Ectodermal cell (in vitro differentiated cells): ENCODE measurements at regions not wholly inside any gene's neighbourhood (a gene's known extent, or its start where the extent isn't known, plus 50 kb on each side); places are given as distances from the start of the nearest gene placed in this dataset.
"Not testable (repeated sequence)": the region's sequence is repeated elsewhere in the genome, so short reads cannot be mapped to it uniquely, and the experiment has no call there.

Experiments
- H3K27ac ChIP-seq: 2 replicates; pipeline ENCODE4 v1.7.0; 2013; ENCODE audit warnings: mild to moderate bottlenecking, low read depth, low read length; ENCODE audit not compliant: insufficient read depth, poor library complexity, severe bottlenecking
- H3K27me3 ChIP-seq: 2 replicates; pipeline ENCODE4 v1.7.0; 2013; ENCODE audit warnings: mild to moderate bottlenecking, low read length; ENCODE audit not compliant: insufficient read depth, control insufficient read depth, poor library complexity, severe bottlenecking
- H3K36me3 ChIP-seq: one replicate; pipeline ENCODE4 v1.7.0; 2013; ENCODE audit warnings: low read length; ENCODE audit not compliant: control insufficient read depth, insufficient read depth
- H3K4me1 ChIP-seq: one replicate; pipeline ENCODE4 v1.7.0; 2013; ENCODE audit warnings: low read length; ENCODE audit not compliant: control insufficient read depth, insufficient read depth
- H3K4me3 ChIP-seq: 2 replicates; pipeline ENCODE4 v1.7.0; 2013; ENCODE audit warnings: low read depth, low read length, control low read depth; ENCODE audit not compliant: insufficient read depth
- H3K9me3 ChIP-seq: 2 replicates; pipeline ENCODE4 v1.7.0; 2013; ENCODE audit warnings: mild to moderate bottlenecking, low read length, moderate library complexity; ENCODE audit not compliant: control insufficient read depth
- WGBS, 2 experiments: methylation state at CpG; one replicate each; pipeline ENCODE4 v1.1.7; 2013; ENCODE audit warnings: missing lambda C conversion rate in 2 of 2; 5-methylcytosine and 5-hydroxymethylcytosine counted together

DNA sequence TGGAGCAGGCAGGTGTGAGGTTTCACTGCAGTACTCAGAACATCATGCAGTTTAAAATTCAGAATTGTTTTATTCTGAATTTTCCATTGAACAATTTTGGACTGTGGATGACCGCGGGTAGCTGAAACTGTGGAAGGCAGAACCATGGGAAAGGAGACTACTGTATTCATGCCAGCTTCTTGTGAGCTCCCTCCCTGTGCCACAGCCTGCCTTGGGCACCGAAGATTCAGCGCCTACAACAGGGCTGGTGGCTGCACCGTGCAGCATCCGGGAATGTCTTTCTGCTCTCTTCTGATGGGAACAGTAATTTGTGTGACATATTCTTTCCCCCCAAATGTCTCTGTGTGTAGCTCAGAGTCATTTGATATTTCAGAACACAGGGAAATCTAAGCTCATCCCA is 118.5 kb upstream of the NKX1-1 start:
- WGBS, 2 experiments = 80 to 86% methylated on average over 6 of the region's 6 CpGs
- Histone ChIP-seq H3K36me3 (no peaks in the 10 kb centered on the region), H3K4me3 (no peak overlapping the region), H3K4me1 (no peaks in the 10 kb centered on the region), H3K27ac (no peak overlapping the region), H3K9me3 (no peaks in the 10 kb centered on the region), H3K27me3 (peaks cover 20% of the 10 kb centered on the region)

DNA sequence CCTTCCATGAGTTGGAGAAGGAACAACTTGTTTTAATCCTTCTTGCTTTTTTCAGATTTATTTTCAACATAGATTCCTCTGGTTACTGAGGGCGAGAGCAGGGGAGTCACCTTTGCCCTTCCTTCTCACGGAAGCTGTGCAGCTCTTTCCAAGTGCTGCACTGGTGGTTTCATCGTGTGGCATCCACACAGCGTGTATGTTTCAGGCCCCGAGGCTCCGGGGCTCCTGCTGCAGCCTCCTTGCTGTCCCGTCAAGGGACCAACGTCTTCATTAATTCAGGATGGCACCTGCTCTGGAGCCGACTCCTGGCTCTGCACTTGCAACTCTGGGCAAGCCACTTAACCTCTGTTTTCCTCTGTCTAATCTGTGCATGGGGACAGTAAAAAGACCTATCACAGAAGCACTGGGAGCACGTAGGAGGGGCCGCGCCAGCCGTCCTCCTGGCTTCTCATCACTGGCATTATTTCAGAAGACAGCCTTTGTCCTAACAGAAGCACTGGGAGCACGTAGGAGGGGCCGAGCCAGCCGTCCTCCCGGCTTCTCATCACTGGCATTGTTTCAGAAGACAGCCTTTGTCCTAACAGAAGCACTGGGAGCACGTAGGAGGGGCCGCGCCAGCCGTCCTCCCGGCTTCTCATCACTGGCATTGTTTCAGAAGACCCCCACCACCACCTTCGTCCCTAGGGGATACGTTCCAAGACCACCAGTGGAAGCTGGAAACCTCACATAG is 117.8 kb upstream of the NKX1-1 start:
- Histone ChIP-seq H3K4me1 (no peaks in the 10 kb centered on the region), H3K9me3 (no peaks in the 10 kb centered on the region), H3K27me3 (peaks cover 16% of the 10 kb centered on the region), H3K4me3 (no peak overlapping the region), H3K27ac (no peak overlapping the region), H3K36me3 (no peaks in the 10 kb centered on the region)
- 78 to 81% methylated on average over 24 of the region's 24 CpGs for WGBS, 2 experiments

DNA sequence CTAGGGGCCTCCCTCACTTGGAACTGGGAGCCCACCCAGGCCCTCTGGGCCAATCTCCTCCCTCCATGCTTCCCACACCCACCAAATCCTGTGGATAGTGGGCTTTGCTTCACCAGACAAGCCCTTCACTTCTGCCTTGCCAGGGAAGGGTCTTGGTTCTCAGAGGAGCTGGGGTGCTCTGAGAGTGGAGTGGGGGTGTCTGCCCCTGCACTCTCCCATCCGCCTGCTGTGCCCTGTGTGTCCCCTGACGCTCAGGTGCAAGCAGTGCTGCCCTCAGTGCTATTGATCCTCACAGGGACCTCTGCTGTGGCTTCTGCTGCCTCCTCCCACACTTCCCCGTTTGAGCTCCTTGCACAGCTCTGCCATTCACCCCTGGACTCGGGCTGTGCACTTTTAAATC is 117.3 kb upstream of the NKX1-1 start:
- no peaks in the 10 kb centered on the region for H3K4me1 ChIP-seq
- no peaks in the 10 kb centered on the region for H3K36me3 ChIP-seq
- WGBS, 2 experiments = 83 to 86% methylated on average over 4 of the region's 4 CpGs
- H3K27ac ChIP-seq = no peak overlapping the region
- H3K4me3 ChIP-seq = no peak overlapping the region
- H3K27me3 ChIP-seq = peaks cover 12% of the 10 kb centered on the region
- H3K9me3 ChIP-seq = no peaks in the 10 kb centered on the region

DNA sequence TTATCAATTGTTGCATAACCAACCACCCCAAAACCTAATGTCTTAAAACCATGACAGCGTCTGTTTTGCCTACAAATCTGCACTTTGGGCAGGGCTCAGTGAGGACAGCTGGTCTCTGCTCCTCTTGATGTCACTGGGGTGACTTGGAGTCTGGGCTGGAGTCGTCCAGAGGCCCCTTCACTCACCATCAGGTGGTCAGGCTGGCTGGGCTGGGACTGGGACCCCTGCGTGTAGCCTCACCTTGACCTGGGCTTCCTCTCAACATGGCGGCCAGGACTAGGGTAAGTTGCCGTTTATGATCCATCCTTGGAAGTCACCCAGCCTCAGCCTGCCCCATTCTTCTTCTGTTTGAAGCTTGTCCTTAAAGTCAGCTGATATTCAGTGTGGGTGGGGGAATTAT is 116.8 kb upstream of the NKX1-1 start:
- H3K4me1 ChIP-seq = no peaks in the 10 kb centered on the region
- no peak overlapping the region for H3K27ac ChIP-seq
- H3K27me3 ChIP-seq = peaks cover 12% of the 10 kb centered on the region
- no peaks in the 10 kb centered on the region for H3K9me3 ChIP-seq
- 90 to 93% methylated on average over 5 of the region's 5 CpGs for WGBS, 2 experiments
- H3K4me3 ChIP-seq = no peak overlapping the region
- H3K36me3 ChIP-seq = no peaks in the 10 kb centered on the region

DNA sequence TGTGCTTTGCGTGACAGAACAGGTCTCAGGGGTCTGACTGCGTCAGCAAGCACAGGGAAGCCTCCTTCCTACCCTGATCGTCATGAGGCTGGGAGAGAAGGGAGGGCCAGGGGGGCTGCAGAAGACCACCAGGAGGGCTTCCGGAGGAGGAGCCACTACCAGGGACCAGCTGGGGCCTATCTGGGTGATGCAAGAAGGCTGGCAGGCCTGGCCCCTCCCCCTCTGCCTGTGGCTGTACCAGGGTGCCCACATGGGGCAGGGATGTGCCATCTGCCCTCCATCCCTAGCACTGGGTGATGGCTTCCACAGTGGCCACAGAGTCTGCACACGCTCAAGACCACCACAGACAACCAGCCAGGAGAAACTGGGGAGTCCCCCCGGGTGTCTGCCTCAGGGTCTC is 116.4 kb upstream of the NKX1-1 start:
- Histone ChIP-seq H3K36me3 (no peaks in the 10 kb centered on the region), H3K9me3 (no peaks in the 10 kb centered on the region), H3K4me1 (no peaks in the 10 kb centered on the region), H3K4me3 (no peak overlapping the region), H3K27ac (no peak overlapping the region), H3K27me3 (peaks cover 12% of the 10 kb centered on the region)
- WGBS, 2 experiments = 75 to 77% methylated on average over 6 of the region's 6 CpGs

DNA sequence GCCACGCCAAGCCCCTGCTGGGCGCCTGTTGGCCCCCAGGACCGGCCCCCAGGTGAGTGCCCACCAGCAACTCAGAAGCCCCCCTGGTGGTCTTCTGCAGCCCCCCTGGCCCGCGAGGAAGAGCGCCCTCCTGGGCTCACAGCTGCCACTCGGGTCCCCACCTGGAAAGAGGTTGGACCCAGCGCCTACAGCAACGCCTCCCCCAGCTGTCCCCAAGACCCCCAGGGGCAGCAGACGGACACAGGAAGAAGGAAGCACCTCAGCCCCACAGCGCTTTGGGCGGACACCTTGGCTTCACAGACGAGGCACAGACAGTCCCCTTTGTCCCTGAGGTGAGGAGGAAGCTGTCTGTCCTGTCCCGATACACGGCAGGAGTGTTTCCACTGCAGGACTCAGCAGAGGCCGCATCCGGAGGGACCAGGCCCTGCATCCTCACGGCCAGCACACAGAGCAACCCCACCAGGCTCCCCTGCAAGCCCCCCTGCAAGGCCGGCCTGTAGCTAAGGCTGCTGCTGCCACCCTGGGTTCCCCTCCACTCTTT is 115.6 kb upstream of the NKX1-1 start:
- H3K4me3 ChIP-seq = no peak overlapping the region
- 84 to 86% methylated on average over 19 of the region's 19 CpGs for WGBS, 2 experiments
- H3K36me3 ChIP-seq = no peaks in the 10 kb centered on the region
- H3K27ac ChIP-seq = no peak overlapping the region
- H3K9me3 ChIP-seq = no peaks in the 10 kb centered on the region
- H3K27me3 ChIP-seq = peaks cover 11% of the 10 kb centered on the region
- H3K4me1 ChIP-seq = no peaks in the 10 kb centered on the region

DNA sequence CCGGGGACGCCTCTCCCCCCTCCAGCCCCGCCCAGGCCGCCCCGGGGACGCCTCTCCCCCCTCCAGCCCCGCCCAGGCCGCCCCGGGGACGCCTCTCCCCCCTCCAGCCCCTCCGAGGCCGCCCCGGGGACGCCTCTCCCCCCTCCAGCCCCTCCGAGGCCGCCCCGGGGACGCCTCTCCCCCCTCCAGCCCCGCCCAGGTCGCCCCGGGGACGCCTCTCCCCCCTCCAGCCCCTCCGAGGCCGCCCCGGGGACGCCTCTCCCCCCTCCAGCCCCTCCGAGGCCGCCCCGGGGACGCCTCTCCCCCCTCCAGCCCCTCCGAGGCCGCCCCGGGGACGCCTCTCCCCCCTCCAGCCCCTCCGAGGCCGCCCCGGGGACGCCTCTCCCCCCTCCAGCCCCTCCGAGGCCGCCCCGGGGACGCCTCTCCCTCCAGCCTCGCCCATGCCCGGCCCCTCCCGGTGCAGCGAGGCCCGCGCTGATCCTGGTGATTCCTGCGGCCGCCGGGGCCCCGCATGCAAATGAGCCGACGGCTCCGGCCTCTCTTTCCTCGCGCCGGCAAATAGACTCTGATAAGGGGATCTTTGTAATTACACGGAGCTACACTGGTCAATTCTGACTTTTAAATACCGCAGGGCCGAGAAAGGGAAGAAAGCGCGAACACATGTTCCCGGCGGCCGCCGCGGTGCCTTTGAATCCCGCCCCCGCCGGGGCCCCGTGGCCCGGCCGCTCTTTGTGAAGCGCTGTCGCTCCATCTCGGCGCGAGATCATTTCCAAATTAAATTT is 114.7 kb upstream of the NKX1-1 start:
- H3K9me3 ChIP-seq, H3K4me1 ChIP-seq, H3K4me3 ChIP-seq, H3K27ac ChIP-seq, H3K36me3 ChIP-seq, H3K27me3 ChIP-seq: not testable (repeated sequence)
- WGBS, 2 experiments = 1 to 2% methylated on average over 41 to 45 of the region's 79 CpGs

DNA sequence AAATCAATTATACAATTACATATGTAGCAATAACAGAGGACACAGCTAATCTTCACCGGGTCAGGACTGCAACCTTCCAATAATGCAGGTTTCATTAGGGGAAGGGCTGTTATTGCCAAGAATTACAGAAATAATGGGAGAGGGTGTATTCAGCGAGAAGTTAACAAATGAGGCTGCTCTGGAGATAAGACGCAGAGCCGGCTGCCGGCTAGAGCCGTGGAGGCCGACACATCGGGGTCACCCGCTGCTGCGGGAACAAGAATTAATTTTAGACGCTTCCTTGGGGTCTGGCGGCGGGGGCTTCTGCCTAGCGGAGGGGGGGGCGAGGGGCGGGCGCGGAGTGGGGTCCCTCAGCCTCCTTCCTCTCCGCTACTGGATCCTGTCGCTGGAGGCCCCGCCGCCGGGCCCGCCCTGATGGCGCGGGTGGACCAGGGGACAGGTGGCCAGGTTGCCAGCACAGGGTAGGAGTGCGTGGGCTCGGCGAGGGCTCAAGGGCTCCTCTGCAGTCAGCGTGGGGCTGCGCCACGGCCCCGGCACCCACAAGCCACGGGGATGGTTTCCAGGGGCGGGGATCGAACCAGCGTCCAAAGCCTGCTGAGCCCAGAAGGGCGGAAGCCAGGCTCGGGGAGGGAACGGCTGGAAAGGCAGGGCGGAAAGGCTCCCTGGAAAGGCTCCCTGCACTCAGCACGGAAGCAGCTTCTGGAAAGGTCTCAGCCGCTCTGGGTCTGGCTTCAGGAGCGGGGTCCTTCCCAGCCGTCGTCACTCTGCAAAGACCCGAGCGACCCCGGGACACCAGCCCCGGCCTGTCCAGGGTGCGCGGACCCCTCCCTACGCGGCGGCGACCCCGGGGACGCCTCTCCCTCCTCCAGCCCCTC is 113.8 kb upstream of the NKX1-1 start:
- Histone ChIP-seq H3K27ac (no peak overlapping the region), H3K27me3 (peaks cover 12% of the 10 kb centered on the region)
- WGBS, 2 experiments = 81 to 84% methylated on average over 58 of the region's 58 CpGs

DNA sequence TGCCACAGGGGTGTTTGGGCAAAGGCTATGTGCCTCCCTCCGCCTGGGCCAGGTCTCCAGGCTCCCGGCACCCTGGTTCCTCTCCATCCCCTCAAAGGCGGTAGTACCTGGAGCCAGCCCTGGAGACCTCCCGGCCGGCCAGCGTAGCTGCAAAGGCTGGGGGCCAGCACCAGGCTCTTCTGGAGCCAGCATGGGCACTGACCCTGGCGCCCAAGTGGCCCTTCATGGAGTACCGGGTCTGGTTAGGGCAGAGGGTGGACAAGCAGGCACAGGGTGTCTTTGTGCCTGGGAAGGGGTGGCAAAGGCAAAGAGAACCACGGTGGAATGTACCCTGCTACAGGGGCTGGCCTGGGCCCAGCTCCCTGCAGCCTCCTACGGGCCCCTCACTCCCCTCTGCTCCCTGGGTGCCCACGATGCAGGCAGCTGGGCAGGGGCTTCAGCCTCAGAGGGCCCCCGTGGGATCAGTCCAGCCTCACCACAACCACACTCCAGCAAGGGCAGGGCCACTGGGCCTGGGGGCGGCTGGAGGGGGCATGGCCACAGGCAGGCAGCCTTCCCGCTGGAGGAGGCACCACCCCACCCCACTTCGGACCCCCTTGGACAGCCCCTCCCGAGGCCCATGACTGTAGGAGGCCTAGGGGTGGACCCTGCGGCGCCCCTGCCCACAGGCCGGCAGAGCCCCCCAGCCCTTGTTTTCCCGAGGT is 112.9 kb upstream of the NKX1-1 start:
- H3K27ac ChIP-seq = no peak overlapping the region
- no peaks in the 10 kb centered on the region for H3K9me3 ChIP-seq
- H3K36me3 ChIP-seq = no peaks in the 10 kb centered on the region
- H3K4me3 ChIP-seq = no peak overlapping the region
- H3K27me3 ChIP-seq = peaks cover 12% of the 10 kb centered on the region
- H3K4me1 ChIP-seq = no peaks in the 10 kb centered on the region
- WGBS, 2 experiments = 90 to 92% methylated on average over 18 to 20 of the region's 20 CpGs

More for the DNA sequence above, 113.8 kb upstream of the NKX1-1 start:
- H3K4me3 ChIP-seq = no peak overlapping the region
- H3K36me3 ChIP-seq = no peaks in the 10 kb centered on the region
- no peaks in the 10 kb centered on the region for H3K4me1 ChIP-seq
- no peaks in the 10 kb centered on the region for H3K9me3 ChIP-seq
